HFFc6 (cell line): ENCODE measurements at regions not wholly inside any gene's neighbourhood (a gene's known extent, or its start where the extent isn't known, plus 50 kb on each side); places are given as distances from the start of the nearest gene placed in this dataset.

Source experiments
- DNase-seq: peaks from one replicate; pipeline ENCODE4 v3.0.0-alpha.2; 2018
- H3K27ac Mint-ChIP-seq: 2 replicates; pipeline ENCODE4 v1.8.0; 2020; ENCODE audit warnings: mild to moderate bottlenecking, mixed read lengths
- H3K27me3 Mint-ChIP-seq: 2 replicates; pipeline ENCODE4 v1.8.0; 2021; ENCODE audit warnings: mild to moderate bottlenecking, moderate library complexity, mixed read lengths; ENCODE audit not compliant: insufficient read depth
- H3K36me3 Mint-ChIP-seq: 2 replicates; pipeline ENCODE4 v1.8.0; 2021; ENCODE audit warnings: low read depth, mixed read lengths
- H3K4me1 Mint-ChIP-seq: 2 replicates; pipeline ENCODE4 v1.8.0; 2020; ENCODE audit warnings: low read depth, mixed read lengths
- H3K4me3 Mint-ChIP-seq: 2 replicates; pipeline ENCODE4 v1.8.0; 2020; ENCODE audit warnings: mild to moderate bottlenecking, moderate library complexity, mixed read lengths
- H3K9me3 Mint-ChIP-seq: 2 replicates; pipeline ENCODE4 v1.8.0; 2020; ENCODE audit warnings: mild to moderate bottlenecking, mixed read lengths
- TF ChIP-seq, protein P1 (sequence below): fragments of 200-600 bp; sonication (generic); IDR thresholded peaks from 2 replicates; pipeline ENCODE4 v1.5.0; 2021; ENCODE audit warnings: antibody characterized with exemption, mild to moderate bottlenecking

DNA sequence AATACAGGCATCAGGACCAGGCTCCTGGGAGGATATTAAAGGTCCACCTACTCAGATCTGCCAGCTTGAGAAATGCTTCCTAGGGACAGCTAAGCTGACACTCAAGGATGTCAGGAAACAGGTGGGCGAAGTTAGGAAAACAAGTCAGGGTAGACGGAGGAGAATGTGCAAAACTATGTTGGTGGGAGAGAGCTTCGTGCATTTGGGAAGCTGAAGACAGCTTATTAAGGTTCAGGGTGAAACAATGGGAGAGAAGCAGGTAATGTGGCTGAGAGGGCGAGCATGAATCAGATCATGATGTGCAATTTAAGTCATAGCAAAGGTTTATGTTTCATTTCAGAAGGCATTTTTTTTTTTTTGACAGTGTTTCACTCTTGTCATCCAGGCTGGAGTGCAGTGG lies 297.2 kb upstream of the ATP10A start:
- DNase-seq = no peak
- H3K4me1 Mint-ChIP-seq = no peaks in the 10 kb centered on the region
- H3K27me3 Mint-ChIP-seq = peaks cover 17% of the 10 kb centered on the region
- H3K36me3 Mint-ChIP-seq = no peaks in the 10 kb centered on the region
- no peak overlapping the region for H3K27ac Mint-ChIP-seq
- TF ChIP-seq, protein P1, sequence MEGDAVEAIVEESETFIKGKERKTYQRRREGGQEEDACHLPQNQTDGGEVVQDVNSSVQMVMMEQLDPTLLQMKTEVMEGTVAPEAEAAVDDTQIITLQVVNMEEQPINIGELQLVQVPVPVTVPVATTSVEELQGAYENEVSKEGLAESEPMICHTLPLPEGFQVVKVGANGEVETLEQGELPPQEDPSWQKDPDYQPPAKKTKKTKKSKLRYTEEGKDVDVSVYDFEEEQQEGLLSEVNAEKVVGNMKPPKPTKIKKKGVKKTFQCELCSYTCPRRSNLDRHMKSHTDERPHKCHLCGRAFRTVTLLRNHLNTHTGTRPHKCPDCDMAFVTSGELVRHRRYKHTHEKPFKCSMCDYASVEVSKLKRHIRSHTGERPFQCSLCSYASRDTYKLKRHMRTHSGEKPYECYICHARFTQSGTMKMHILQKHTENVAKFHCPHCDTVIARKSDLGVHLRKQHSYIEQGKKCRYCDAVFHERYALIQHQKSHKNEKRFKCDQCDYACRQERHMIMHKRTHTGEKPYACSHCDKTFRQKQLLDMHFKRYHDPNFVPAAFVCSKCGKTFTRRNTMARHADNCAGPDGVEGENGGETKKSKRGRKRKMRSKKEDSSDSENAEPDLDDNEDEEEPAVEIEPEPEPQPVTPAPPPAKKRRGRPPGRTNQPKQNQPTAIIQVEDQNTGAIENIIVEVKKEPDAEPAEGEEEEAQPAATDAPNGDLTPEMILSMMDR = no peak
- H3K9me3 Mint-ChIP-seq = no peaks in the 10 kb centered on the region
- H3K4me3 Mint-ChIP-seq = no peak overlapping the region

DNA sequence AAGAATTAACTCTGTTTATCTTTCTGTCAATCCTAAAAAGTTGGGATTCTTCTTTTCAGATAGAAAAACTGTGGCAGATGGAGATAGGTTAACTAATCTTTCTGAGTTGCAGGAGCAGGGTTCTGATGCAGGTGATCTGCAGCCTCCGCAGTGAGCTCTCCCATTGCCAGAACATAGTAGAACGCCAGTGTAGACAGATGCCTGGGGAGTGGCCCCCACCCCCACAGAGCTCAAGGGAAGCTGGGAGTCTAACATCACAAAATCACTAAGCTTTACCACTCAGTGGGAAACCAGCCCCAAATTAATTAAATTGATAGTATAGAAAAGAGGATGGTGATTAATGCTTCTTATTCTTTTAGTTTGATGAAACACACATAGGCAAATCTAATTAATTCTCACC lies 295.0 kb upstream of the ATP10A start:
- Mint-ChIP-seq H3K27me3 (peaks cover 15% of the 10 kb centered on the region), H3K36me3 (no peaks in the 10 kb centered on the region), H3K9me3 (no peaks in the 10 kb centered on the region), H3K27ac (no peak overlapping the region), H3K4me1 (no peaks in the 10 kb centered on the region), H3K4me3 (no peak overlapping the region)
- TF ChIP-seq, protein P1 = no peak
- DNase-seq = no peak

DNA sequence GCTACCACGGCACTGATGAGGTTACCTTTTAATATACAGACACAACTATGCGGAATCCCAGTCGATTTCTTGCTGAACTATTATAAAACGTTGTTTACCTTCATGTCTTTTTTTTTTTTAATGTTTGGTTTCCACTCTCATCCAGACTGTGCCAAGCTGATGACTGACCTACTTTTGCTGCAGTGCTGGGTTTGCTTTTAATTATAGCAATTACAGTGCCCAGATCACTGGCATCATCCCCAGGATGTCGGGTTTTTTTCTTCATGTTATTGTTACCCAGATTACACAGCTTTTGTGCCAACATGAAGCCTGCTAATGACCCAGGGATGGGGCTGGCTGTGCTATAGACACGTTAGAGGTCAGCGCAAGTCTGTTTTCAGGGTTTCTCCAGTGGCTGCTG lies 294.0 kb upstream of the ATP10A start:
- DNase-seq = no peak
- Mint-ChIP-seq H3K27ac (no peak overlapping the region), H3K27me3 (peaks cover 15% of the 10 kb centered on the region), H3K9me3 (no peaks in the 10 kb centered on the region), H3K36me3 (no peaks in the 10 kb centered on the region), H3K4me1 (no peaks in the 10 kb centered on the region), H3K4me3 (no peak overlapping the region)
- TF ChIP-seq, protein P1 = no peak

DNA sequence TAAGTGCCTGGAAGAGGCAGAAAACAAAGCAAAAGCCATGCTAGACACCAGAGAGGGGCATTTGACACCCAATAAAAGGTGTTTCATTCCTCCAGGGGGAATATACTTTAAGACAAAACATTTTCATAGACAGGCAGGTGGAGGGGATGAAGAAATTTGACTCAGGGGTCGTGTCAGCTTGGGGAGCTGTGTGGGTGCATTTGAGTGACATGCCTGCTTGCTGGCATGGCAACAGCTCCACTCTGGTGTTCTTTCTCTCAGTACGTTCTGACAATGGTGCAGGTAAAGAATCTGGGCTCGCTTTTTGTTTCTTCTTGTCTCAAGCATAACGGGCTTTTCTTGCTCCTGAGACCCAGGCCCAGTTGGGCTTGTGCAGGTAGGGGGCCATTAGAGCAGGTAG lies 292.9 kb upstream of the ATP10A start:
- H3K36me3 Mint-ChIP-seq = no peaks in the 10 kb centered on the region
- no peaks in the 10 kb centered on the region for H3K4me1 Mint-ChIP-seq
- no peaks in the 10 kb centered on the region for H3K9me3 Mint-ChIP-seq
- H3K4me3 Mint-ChIP-seq = no peak overlapping the region
- TF ChIP-seq, protein P1 = no peak
- DNase-seq = no peak
- no peak overlapping the region for H3K27ac Mint-ChIP-seq
- peaks cover 15% of the 10 kb centered on the region for H3K27me3 Mint-ChIP-seq

DNA sequence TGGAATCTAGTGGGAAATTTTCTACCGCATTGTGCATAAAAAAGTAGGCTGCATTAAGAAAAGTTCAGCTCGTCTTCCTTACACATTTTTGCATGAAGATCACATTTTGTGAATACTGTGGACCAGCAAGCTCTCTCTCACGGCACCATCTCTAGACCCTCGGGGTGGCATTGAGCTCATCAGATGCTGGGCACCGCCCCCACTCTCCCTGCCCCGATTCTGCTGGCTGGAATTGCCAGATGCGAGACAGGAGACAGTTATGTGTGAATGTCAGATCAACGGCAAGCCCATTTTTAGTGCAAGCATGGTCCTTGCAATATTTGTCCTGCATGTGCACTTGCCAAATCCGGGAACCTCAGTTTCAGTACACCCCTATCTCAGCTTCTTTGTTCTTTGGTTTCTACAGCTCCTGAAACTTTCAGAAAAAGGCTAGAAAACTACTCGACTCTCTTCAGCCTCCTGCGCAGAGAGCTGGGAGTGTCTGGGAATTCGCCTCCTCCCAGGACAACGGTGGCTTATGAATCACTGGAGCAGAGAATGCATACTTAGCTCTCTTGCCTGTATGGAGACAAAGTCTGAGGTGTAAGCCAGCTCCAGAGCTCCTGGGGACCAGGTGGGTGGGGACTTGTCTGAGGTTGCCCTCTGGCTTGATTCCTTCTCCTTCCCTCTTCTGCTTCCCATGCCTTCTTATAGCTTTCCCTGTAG lies 285.2 kb upstream of the ATP10A start:
- no peak overlapping the region for H3K4me3 Mint-ChIP-seq
- no peaks in the 10 kb centered on the region for H3K4me1 Mint-ChIP-seq
- H3K27ac Mint-ChIP-seq = no peak overlapping the region
- no peak for DNase-seq
- H3K27me3 Mint-ChIP-seq = peaks cover 5% of the 10 kb centered on the region
- H3K36me3 Mint-ChIP-seq = no peaks in the 10 kb centered on the region
- TF ChIP-seq, protein P1 = no peak
- no peaks in the 10 kb centered on the region for H3K9me3 Mint-ChIP-seq
